ENCODE measurements at regions not wholly inside any gene's neighbourhood (a gene's known extent, or its start where the extent isn't known, plus 50 kb on each side); places are given as distances from the start of the nearest gene placed in this dataset.

GRCh38 chr11:110035357-110035756, 57.8 kb upstream of the ZC3H12C start:
- DNase-seq, result no peak

- DNase-seq, result no peak
These were observed 55.0 kb upstream of the ZC3H12C start for GRCh38 chr11:110038201-110038600.
